Activated CD8-positive, alpha-beta memory T cell treated with anti-CD3 and anti-CD28 coated beads, Interleukin-2, amount 10 ng/mL, durations not matched to agents 7 days and 5 days (primary cell): ENCODE measurements at regions not wholly inside any gene's neighbourhood (a gene's known extent, or its start where the extent isn't known, plus 50 kb on each side); places are given as distances from the start of the nearest gene placed in this dataset.

ENCODE experiments used
- ATAC-seq: fragments of 150-1000 bp; cut with Tn5 transposase; one replicate; pipeline ENCODE4 v1.10.0; 2021; ENCODE audit warnings: moderate library complexity
- CTCF ChIA-PET: fragments of 350-600 bp; sonication (Branson Sonifier 250); formaldehyde crosslinking; loops from one replicate; lab custom pipeline; 2021; ENCODE audit warnings: antibody characterized with exemption; lab: Charles Lee
- DNase-seq: peaks from one replicate; pipeline ENCODE4 v3.0.0-alpha.2; 2020
- H3K27ac Mint-ChIP-seq: one replicate; pipeline ENCODE4 v1.8.0; 2021; ENCODE audit warnings: mild to moderate bottlenecking, mixed read lengths
- H3K27me3 Mint-ChIP-seq: one replicate; pipeline ENCODE4 v1.8.0; 2021; ENCODE audit warnings: mixed read lengths
- H3K36me3 Mint-ChIP-seq: one replicate; pipeline ENCODE4 v1.8.0; 2021; ENCODE audit warnings: mild to moderate bottlenecking, mixed read lengths
- H3K4me1 Mint-ChIP-seq: one replicate; pipeline ENCODE4 v1.8.0; 2021; ENCODE audit warnings: mixed read lengths
- H3K4me3 Mint-ChIP-seq: one replicate; pipeline ENCODE4 v1.8.0; 2021; ENCODE audit warnings: mild to moderate bottlenecking, moderate library complexity, mixed read lengths
- H3K9me3 Mint-ChIP-seq: one replicate; pipeline ENCODE4 v1.8.0; 2022; ENCODE audit warnings: low read depth, mixed read lengths

- ATAC-seq (no peak), DNase-seq (no peak)
- Mint-ChIP-seq H3K27ac (no peak overlapping the region), H3K36me3 (no peaks in the 10 kb centered on the region), H3K4me3 (no peak overlapping the region), H3K9me3 (no peaks in the 10 kb centered on the region), H3K27me3 (peaks cover 6% of the 10 kb centered on the region), H3K4me1 (no peaks in the 10 kb centered on the region)
- CTCF ChIA-PET, result no interaction called here
These were observed 158.0 kb upstream of the IL12A start for GRCh38 chr3:159830523-159831154.

GRCh38 chr3:159831466-159831865 lies 157.2 kb upstream of the IL12A start:
- Mint-ChIP-seq H3K4me3 (no peak overlapping the region), H3K4me1 (no peaks in the 10 kb centered on the region), H3K27ac (no peak overlapping the region), H3K36me3 (no peaks in the 10 kb centered on the region), H3K9me3 (no peaks in the 10 kb centered on the region), H3K27me3 (peaks cover 7% of the 10 kb centered on the region)
- no peak for ATAC-seq
- no peak for DNase-seq
- CTCF ChIA-PET, result no interaction called here

- Mint-ChIP-seq H3K9me3 (no peaks in the 10 kb centered on the region), H3K27me3 (peaks cover 8% of the 10 kb centered on the region), H3K4me1 (no peaks in the 10 kb centered on the region), H3K4me3 (no peak overlapping the region), H3K27ac (no peak overlapping the region), H3K36me3 (no peaks in the 10 kb centered on the region)
- CTCF ChIA-PET, result no interaction called here
- ATAC-seq (no peak), DNase-seq (no peak)
These were observed 156.6 kb upstream of the IL12A start for GRCh38 chr3:159832024-159832423.

- Mint-ChIP-seq H3K27ac (no peak overlapping the region), H3K4me3 (no peak overlapping the region), H3K4me1 (peaks cover under 1% of the 10 kb centered on the region), H3K9me3 (no peaks in the 10 kb centered on the region), H3K27me3 (peaks cover 17% of the 10 kb centered on the region), H3K36me3 (no peaks in the 10 kb centered on the region)
- DNase-seq (no peak), ATAC-seq (no peak)
- CTCF ChIA-PET, result no interaction called here
These were observed 153.5 kb upstream of the IL12A start for GRCh38 chr3:159835126-159835525.

GRCh38 chr3:159837725-159838124 lies 150.9 kb upstream of the IL12A start:
- H3K36me3 Mint-ChIP-seq, result no peaks in the 10 kb centered on the region
- CTCF ChIA-PET, result no interaction called here
- H3K9me3 Mint-ChIP-seq, result no peaks in the 10 kb centered on the region
- H3K27me3 Mint-ChIP-seq, result peaks cover 39% of the 10 kb centered on the region
- no peak overlapping the region for H3K27ac Mint-ChIP-seq
- no peak overlapping the region for H3K4me3 Mint-ChIP-seq
- ATAC-seq, result no peak
- no peak for DNase-seq
- H3K4me1 Mint-ChIP-seq, result peaks cover 2% of the 10 kb centered on the region

GRCh38 chr3:159838938-159839337 lies 149.7 kb upstream of the IL12A start:
- no peaks in the 10 kb centered on the region for H3K9me3 Mint-ChIP-seq
- CTCF ChIA-PET, result interaction anchor here (0.7 kb wide), 1 partner anchor 78 kb away, joined by 5 read pairs; no protein-coding TSS in a partner anchor
- no peak for ATAC-seq
- DNase-seq, result no peak
- peaks cover 2% of the 10 kb centered on the region for H3K4me1 Mint-ChIP-seq
- peaks cover 41% of the 10 kb centered on the region for H3K27me3 Mint-ChIP-seq
- no peak overlapping the region for H3K4me3 Mint-ChIP-seq
- no peak overlapping the region for H3K27ac Mint-ChIP-seq
- H3K36me3 Mint-ChIP-seq, result no peaks in the 10 kb centered on the region

GRCh38 chr3:159839561-159840379 lies 148.9 kb upstream of the IL12A start, which contains the start of gene SCHIP1:
Gene SCHIP1 (plus strand): TSS chr3:159839861.
- CTCF ChIA-PET, result interaction anchor here (0.7 to 1.0 kb wide), 2 partner anchors 11 to 79 kb away, joined by 4 to 5 read pairs; no protein-coding TSS in a partner anchor
- Mint-ChIP-seq H3K4me1 (peaks cover 2% of the 10 kb centered on the region), H3K4me3 (no peak within 1 kb of the TSS), H3K27me3 (peaks cover 44% of the 10 kb centered on the region), H3K9me3 (no peaks in the 10 kb centered on the region), H3K27ac (no peak within 1 kb of the TSS), H3K36me3 (no peaks in the 10 kb centered on the region)
- ATAC-seq (no peak), DNase-seq (no peak)

- no peak for ATAC-seq
- Mint-ChIP-seq H3K27me3 (peaks cover 48% of the 10 kb centered on the region), H3K36me3 (no peaks in the 10 kb centered on the region), H3K9me3 (no peaks in the 10 kb centered on the region), H3K4me3 (no peak overlapping the region), H3K27ac (no peak overlapping the region), H3K4me1 (peaks cover 2% of the 10 kb centered on the region)
- DNase-seq, result no peak
- CTCF ChIA-PET, result no interaction called here
These were observed 147.8 kb upstream of the IL12A start for GRCh38 chr3:159840703-159841299.

- ATAC-seq (no peak), DNase-seq (no peak)
- Mint-ChIP-seq H3K27ac (no peak overlapping the region), H3K27me3 (peaks cover 46% of the 10 kb centered on the region), H3K36me3 (no peaks in the 10 kb centered on the region), H3K9me3 (no peaks in the 10 kb centered on the region), H3K4me3 (no peak overlapping the region), H3K4me1 (peaks cover 2% of the 10 kb centered on the region)
- CTCF ChIA-PET, result no interaction called here
These were observed 146.9 kb upstream of the IL12A start for GRCh38 chr3:159841766-159842165.

GRCh38 chr3:159843840-159844730 lies 144.6 kb upstream of the IL12A start:
- H3K27ac Mint-ChIP-seq, result no peak overlapping the region
- CTCF ChIA-PET, result interaction anchor here (1.1 kb wide), 1 partner anchor 16 kb away, joined by 3 read pairs; no protein-coding TSS in a partner anchor
- H3K27me3 Mint-ChIP-seq, result peaks cover 46% of the 10 kb centered on the region
- H3K36me3 Mint-ChIP-seq, result no peaks in the 10 kb centered on the region
- ATAC-seq, result no peak
- H3K4me1 Mint-ChIP-seq, result peaks cover 2% of the 10 kb centered on the region
- no peaks in the 10 kb centered on the region for H3K9me3 Mint-ChIP-seq
- H3K4me3 Mint-ChIP-seq, result no peak overlapping the region
- no peak for DNase-seq

- H3K4me1 Mint-ChIP-seq, result peaks cover 2% of the 10 kb centered on the region
- CTCF ChIA-PET, result interaction anchor here (1.1 kb wide), 1 partner anchor 16 kb away, joined by 3 read pairs; no protein-coding TSS in a partner anchor
- H3K9me3 Mint-ChIP-seq, result no peaks in the 10 kb centered on the region
- DNase-seq, result no peak
- no peaks in the 10 kb centered on the region for H3K36me3 Mint-ChIP-seq
- no peak overlapping the region for H3K4me3 Mint-ChIP-seq
- no peak overlapping the region for H3K27ac Mint-ChIP-seq
- H3K27me3 Mint-ChIP-seq, result peaks cover 40% of the 10 kb centered on the region
- no peak for ATAC-seq
These were observed 143.8 kb upstream of the IL12A start for GRCh38 chr3:159844801-159845261.

- ATAC-seq (no peak), DNase-seq (no peak)
- no peak overlapping the region for H3K4me3 Mint-ChIP-seq
- no peaks in the 10 kb centered on the region for H3K9me3 Mint-ChIP-seq
- no peak overlapping the region for H3K27ac Mint-ChIP-seq
- CTCF ChIA-PET, result no interaction called here
- H3K4me1 Mint-ChIP-seq, result no peaks in the 10 kb centered on the region
- H3K36me3 Mint-ChIP-seq, result no peaks in the 10 kb centered on the region
- H3K27me3 Mint-ChIP-seq, result peaks cover 31% of the 10 kb centered on the region
These were observed 142.9 kb upstream of the IL12A start for GRCh38 chr3:159845737-159846136.

- Mint-ChIP-seq H3K9me3 (no peaks in the 10 kb centered on the region), H3K4me3 (no peak overlapping the region), H3K36me3 (no peaks in the 10 kb centered on the region), H3K27me3 (peaks cover 26% of the 10 kb centered on the region), H3K27ac (no peak overlapping the region), H3K4me1 (no peaks in the 10 kb centered on the region)
- no peak for ATAC-seq
- CTCF ChIA-PET, result no interaction called here
- no peak for DNase-seq
These were observed 142.4 kb upstream of the IL12A start for GRCh38 chr3:159846255-159846654.
